Naive B cell (primary cell): ENCODE measurements at regions not wholly inside any gene's neighbourhood (a gene's known extent, or its start where the extent isn't known, plus 50 kb on each side); places are given as distances from the start of the nearest gene placed in this dataset.
A peak's percentile ranks its signal among the peaks of the same experiment; 100 is the strongest.

Experiments used
- ATAC-seq, 2 donors: fragments of 150-1000 bp; cut with Tn5 transposase; 2 replicates each; pipeline ENCODE4 v1.10.0; 2021; ENCODE audit warnings: low read depth in 2 of 2, mild to moderate bottlenecking in 2 of 2, moderate library complexity in 2 of 2
- DNase-seq: peaks from one replicate; pipeline ENCODE4 v3.0.0; 2022
- H3K27ac Mint-ChIP-seq, 6 donors: one replicate each; pipeline ENCODE4 v1.8.0; 2020 to 2022; ENCODE audit warnings: mild to moderate bottlenecking in 6 of 6, mixed read lengths in 6 of 6, moderate library complexity in 5 of 6, inconsistent platforms in 2 of 6
- H3K27me3 Mint-ChIP-seq, 3 donors: one replicate each; pipeline ENCODE4 v1.8.0; 2021 to 2022; ENCODE audit warnings: mixed read lengths in 3 of 3, mild to moderate bottlenecking in 1 of 3
- H3K36me3 Mint-ChIP-seq, 2 donors: one replicate each; pipeline ENCODE4 v1.8.0; 2020 to 2022; ENCODE audit warnings: mixed read lengths in 2 of 2, inconsistent platforms in 1 of 2, mild to moderate bottlenecking in 1 of 2
- H3K4me1 Mint-ChIP-seq, 3 donors: one replicate each; pipeline ENCODE4 v1.8.0; 2020 to 2022; ENCODE audit warnings: mixed read lengths in 3 of 3, inconsistent platforms in 1 of 3, mild to moderate bottlenecking in 1 of 3, moderate library complexity in 1 of 3
- H3K4me3 Mint-ChIP-seq, 8 donors: one replicate each; pipeline ENCODE4 v1.8.0; 2020 to 2022; ENCODE audit warnings: mild to moderate bottlenecking in 8 of 8, mixed read lengths in 8 of 8, moderate library complexity in 8 of 8, inconsistent platforms in 2 of 8
- H3K9me3 Mint-ChIP-seq, 7 donors: one replicate each; pipeline ENCODE4 v1.8.0; 2020 to 2022; ENCODE audit warnings: mixed read lengths in 7 of 7, mild to moderate bottlenecking in 5 of 7, inconsistent platforms in 2 of 7, moderate library complexity in 1 of 7

DNA sequence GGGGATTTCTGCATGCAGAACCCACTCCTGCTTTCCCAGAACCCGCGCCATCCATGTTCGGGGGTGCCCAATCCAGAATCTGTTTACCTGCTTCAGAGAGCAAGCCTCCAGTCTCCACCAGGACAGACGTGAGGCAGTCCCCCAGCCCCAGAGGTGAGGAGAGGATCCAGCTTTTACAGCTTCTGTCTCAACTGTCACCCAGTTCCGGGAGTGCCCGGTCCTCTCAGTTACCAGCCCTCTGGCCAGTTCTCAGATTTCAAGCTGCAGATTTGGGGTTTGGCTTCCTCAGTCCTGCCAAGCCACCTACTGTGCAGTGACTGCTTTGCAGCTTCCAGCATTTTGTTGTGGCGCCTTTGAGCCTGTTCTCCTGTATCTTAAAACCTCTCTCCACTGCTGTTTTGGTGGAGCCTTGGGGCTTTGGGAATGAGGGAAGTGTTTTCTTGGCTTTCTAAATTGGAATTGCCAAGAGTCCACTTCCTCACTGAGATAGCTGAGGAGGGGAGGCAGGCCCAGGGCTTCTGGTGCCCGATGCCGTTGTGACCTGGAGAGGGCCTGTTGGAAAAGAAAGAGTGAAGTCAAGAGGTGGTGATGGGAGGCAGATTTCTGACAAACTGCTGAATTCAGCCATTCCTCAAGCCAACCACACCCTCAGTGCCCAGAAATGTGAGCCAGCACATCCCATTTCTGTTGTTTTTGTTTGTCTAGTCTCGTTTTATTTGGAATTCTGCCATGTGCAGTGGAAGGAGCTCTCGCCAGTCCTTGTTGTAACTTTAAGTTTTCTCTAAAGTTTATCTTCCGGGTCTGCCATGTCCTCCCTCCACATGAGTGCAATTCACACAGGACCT, 513.4 kb downstream of the TBC1D22A start:
- no peak for DNase-seq
- Mint-ChIP-seq H3K4me1 (no peaks in the 10 kb centered on the region), H3K27me3 (peaks cover 18 to 30% (median 27%) of the 10 kb centered on the region in 3 donors), H3K9me3 (no peaks in the 10 kb centered on the region), H3K4me3 (no peak overlapping the region), H3K27ac (peak overlapping the region in 1 of 6 donors; percentile 60), H3K36me3 (no peaks in the 10 kb centered on the region)
- ATAC-seq = no peak

DNA sequence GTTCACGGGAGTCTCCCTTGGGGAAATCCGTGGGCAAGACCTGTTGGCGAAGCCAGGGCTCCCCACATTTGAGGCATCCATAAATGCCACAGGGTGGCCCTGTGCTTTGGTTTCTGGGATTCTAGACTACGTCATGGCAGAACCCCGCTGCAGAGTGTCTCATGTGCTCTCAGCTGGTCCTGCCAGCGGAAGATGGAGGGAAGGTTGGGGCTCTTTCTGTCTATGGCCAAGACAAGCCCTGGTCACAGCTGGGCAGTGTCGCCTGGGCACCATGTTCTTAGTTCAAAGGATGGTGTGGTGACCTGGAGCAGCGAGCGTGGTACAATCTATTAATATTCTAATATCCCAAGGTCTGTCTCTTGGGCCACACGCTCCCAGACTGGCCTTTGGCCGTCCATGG, 511.7 kb downstream of the TBC1D22A start:
- H3K4me1 Mint-ChIP-seq = no peaks in the 10 kb centered on the region
- no peak overlapping the region for H3K27ac Mint-ChIP-seq
- peaks cover 13 to 30% (median 27%) of the 10 kb centered on the region in 3 donors for H3K27me3 Mint-ChIP-seq
- no peak for ATAC-seq
- DNase-seq = no peak
- no peaks in the 10 kb centered on the region for H3K9me3 Mint-ChIP-seq
- no peaks in the 10 kb centered on the region for H3K36me3 Mint-ChIP-seq
- no peak overlapping the region for H3K4me3 Mint-ChIP-seq

DNA sequence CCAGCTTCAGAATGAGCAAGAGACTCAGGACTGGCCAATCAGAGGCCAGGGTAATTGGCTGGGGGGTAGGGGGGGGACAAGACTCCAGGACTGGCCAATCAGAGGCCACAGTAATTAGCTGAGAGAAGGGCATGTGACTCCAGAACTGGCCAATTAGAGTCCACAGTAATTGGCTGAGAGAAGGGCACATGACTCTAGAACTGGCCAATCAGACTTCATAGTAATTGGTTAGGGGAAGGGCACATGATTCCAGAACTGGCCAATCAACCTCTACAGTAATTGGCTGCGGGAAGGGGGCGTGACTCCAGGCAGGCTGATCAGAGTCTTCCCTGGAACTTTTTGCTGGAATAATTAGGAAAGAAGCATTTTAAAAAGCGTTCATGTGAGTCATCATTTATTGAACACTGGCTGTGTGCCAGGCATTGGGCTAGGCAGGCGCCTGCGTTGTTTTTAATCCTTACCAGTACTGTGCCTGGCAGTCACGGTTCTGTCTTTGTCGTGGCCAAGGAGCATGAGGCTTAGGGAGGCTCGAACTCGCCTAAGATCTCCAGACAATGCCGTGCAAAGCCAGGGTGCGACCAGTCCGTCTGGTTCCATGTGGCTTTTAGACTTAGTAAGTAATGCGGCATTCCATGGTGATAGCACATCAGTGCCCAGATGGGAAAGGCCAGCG, 508.1 kb downstream of the TBC1D22A start:
- ATAC-seq = no peak
- H3K27me3 Mint-ChIP-seq = peaks cover 0 to 21% (median 8%) of the 10 kb centered on the region in 3 donors
- H3K36me3 Mint-ChIP-seq = no peaks in the 10 kb centered on the region
- no peak overlapping the region for H3K4me3 Mint-ChIP-seq
- H3K9me3 Mint-ChIP-seq = peaks cover 0 to 5% (median 0%) of the 10 kb centered on the region in 7 donors
- no peaks in the 10 kb centered on the region for H3K4me1 Mint-ChIP-seq
- no peak overlapping the region for H3K27ac Mint-ChIP-seq
- no peak for DNase-seq

DNA sequence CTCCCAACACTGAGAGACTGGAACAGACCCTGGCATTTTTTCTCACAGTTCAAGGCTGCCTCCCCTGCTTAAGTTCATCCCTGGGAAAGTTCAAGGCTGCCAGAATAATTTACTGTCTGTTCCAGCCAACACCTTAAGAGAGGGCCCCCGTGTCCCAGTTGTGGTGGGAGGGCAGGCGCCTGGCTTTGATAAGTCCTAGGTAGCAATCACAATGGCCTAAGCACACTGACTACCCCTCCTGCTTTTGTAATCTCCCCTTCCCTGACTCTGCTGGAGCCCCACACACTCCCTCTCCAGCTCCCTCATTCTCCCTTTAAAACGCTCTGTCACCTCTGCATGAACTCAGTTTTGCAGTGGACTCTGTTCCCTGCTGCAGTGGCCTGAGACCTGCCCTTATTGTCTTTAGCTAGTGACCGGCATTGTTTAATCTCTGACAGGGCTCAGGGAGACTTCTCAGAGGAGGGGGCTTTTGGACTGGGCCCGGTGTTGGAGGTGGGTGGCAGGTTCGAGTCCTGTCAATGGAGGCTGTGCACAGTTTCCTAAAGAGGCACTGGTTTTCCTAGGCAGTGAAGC, 507.2 kb downstream of the TBC1D22A start:
- Mint-ChIP-seq H3K36me3 (no peaks in the 10 kb centered on the region), H3K27me3 (peaks cover 0 to 20% (median 2%) of the 10 kb centered on the region in 3 donors), H3K27ac (no peak overlapping the region), H3K4me3 (no peak overlapping the region), H3K9me3 (peaks cover 0 to 5% (median 0%) of the 10 kb centered on the region in 7 donors), H3K4me1 (no peaks in the 10 kb centered on the region)
- DNase-seq (no peak), ATAC-seq (no peak)

DNA sequence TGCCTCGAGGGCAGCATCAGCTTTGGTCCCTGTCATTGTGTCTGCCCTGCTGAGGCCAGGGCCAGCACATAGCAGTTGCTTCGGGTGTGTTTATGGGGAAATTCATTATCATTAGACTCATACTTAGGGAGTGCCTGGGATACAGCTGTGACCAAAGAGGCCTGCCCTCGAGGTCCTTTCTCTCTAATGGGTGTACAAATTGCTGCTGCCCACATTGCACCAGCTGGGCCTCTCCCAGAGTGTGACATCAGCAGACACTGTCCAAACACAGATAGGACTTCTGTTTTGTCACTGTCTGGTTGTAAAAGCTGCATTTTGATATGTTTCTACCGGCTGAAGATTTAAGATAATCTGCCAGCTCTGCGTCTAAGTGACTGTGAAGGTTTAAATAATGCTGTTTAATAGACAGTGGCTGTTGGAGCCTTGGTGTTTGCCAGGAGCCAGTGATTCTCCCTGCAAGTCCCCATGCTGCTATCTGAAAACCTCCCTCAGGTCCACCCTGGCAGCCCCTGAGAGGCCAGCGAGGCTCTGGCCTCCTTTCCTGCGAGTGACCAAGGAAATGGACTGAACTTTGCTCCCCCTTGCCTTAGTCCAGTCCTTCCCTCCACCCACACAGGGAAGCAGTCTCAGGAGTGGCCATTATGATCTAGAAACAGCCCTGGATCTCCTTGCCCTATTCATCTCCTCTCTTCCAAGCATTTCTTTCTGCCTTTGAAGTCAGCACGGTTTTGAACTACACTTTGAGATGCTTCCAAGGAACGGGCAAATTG, 505.2 kb downstream of the TBC1D22A start:
- DNase-seq = no peak
- ATAC-seq = no peak
- Mint-ChIP-seq H3K4me3 (no peak overlapping the region), H3K27me3 (peaks cover 0 to 29% (median 0%) of the 10 kb centered on the region in 3 donors), H3K4me1 (no peaks in the 10 kb centered on the region), H3K9me3 (peaks cover 0 to 5% (median 0%) of the 10 kb centered on the region in 7 donors), H3K36me3 (no peaks in the 10 kb centered on the region), H3K27ac (no peak overlapping the region)

DNA sequence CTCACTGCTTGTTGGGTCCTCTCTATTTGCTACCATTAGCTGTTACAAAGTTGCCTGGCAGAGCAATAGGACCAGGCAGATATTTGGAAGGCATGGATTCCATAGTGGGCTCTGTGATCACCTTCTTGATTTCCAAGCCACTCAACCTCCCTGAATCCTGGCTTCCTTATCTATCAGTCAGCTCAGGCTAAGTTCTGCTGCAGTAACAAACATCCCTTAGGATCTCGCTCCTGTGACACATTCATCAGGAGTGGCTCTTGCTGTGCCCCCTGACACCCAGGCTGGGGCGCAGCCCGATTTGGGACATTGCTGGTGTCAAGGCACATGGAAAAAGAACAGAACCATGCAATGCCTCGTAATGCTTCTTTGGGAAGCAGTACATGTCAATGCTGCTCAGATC, 503.9 kb downstream of the TBC1D22A start:
- Mint-ChIP-seq H3K36me3 (no peaks in the 10 kb centered on the region), H3K4me3 (no peak overlapping the region), H3K27me3 (peaks cover 0 to 29% (median 2%) of the 10 kb centered on the region in 3 donors), H3K9me3 (peaks cover 0 to 5% (median 0%) of the 10 kb centered on the region in 7 donors), H3K4me1 (no peaks in the 10 kb centered on the region), H3K27ac (no peak overlapping the region)
- ATAC-seq (no peak), DNase-seq (no peak)

DNA sequence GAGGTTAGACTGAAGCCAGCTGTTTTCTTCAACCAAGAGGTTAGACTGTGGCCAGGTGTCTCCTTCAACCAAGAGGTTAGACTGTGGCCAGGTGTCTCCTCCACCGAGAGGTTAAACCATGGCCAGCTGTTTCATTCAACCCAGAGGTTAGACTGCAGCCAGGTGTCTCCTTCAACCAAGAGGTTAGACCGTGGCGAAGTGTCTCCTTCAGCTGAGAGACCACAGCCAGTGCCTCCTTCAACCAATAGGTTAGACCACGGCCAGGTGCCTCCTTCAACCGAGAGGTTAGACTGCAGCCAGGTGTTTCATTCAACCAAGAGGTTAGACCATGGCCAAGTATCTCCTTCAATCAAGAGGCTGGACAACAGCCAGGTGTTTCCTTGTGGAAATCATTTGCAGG, 498.1 kb downstream of the TBC1D22A start:
- Mint-ChIP-seq H3K27me3 (peaks cover 16 to 40% (median 32%) of the 10 kb centered on the region in 3 donors), H3K9me3 (peaks cover 0 to 8% (median 3%) of the 10 kb centered on the region in 7 donors), H3K27ac (no peak overlapping the region), H3K4me1 (peaks cover 0 to 3% (median 0%) of the 10 kb centered on the region in 3 donors), H3K4me3 (no peak overlapping the region), H3K36me3 (no peaks in the 10 kb centered on the region)
- no peak for DNase-seq
- ATAC-seq = no peak

DNA sequence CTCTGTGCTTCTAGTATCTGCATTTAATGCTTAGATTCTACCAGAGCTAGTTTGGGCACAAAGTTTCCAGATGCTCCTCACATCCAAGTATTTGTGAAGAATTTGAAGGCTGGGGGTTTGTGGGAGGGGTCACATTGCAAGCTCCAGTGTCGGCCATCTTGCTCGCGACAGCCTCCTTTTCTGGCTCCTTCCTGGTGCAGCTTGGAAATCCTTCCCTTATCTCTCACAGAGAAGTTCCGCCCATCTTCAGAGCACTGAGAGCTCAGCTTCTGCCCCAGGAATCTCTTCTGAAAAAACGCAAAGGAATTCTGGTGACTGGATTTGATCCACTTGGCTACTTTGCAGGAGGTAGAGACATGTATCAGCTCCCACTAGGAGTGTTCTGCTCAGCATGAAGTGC, 497.5 kb downstream of the TBC1D22A start:
- Mint-ChIP-seq H3K27ac (no peak overlapping the region), H3K4me3 (no peak overlapping the region), H3K36me3 (no peaks in the 10 kb centered on the region), H3K4me1 (peaks cover 0 to 3% (median 0%) of the 10 kb centered on the region in 3 donors), H3K27me3 (peaks cover 16 to 37% (median 32%) of the 10 kb centered on the region in 3 donors), H3K9me3 (peaks cover 0 to 8% (median 3%) of the 10 kb centered on the region in 7 donors)
- ATAC-seq (no peak), DNase-seq (no peak)

DNA sequence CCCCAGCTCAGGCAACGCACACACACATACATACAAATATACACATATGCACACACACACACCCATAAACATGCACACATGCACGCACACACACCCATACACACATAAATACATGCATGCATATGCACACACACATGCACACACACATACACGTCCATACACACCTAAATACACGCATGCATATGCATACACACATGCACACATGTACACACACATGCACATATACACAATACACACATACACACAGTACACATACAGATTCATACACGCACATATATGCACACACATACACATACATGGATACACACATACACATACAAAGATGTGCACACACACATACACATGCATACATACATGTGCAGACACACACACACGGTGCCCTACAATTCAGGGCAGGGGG, 496.6 kb downstream of the TBC1D22A start:
- H3K27me3 Mint-ChIP-seq = peaks cover 16 to 32% (median 32%) of the 10 kb centered on the region in 3 donors
- H3K4me3 Mint-ChIP-seq = no peak overlapping the region
- no peak overlapping the region for H3K27ac Mint-ChIP-seq
- no peaks in the 10 kb centered on the region for H3K36me3 Mint-ChIP-seq
- DNase-seq (no peak), ATAC-seq (no peak)
- peaks cover 0 to 3% (median 0%) of the 10 kb centered on the region in 3 donors for H3K4me1 Mint-ChIP-seq
- H3K9me3 Mint-ChIP-seq = peaks cover 0 to 8% (median 3%) of the 10 kb centered on the region in 7 donors

DNA sequence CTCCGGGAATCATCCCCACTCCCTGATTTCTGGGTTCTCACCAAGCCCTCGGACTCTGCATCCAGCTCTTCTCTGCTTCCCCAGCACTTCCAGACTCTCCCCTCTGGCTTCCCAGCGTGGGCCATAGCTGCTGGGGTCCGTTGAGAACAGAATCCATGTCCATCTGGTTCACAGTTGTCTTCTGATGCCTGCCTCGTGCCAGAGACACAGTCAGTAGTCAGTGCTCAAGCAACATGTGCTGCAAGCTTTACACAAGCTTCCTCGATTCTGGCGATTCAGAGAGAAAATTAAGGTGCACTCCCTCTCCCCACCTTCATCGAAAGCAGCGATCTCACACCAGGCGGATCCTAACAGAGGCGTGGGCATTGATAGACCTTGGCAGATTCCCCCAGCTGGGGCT, 495.5 kb downstream of the TBC1D22A start:
- DNase-seq (no peak), ATAC-seq (no peak)
- Mint-ChIP-seq H3K4me3 (peak overlapping the region in 1 of 8 donors; percentile 57), H3K4me1 (peaks cover 0 to 3% (median 0%) of the 10 kb centered on the region in 3 donors), H3K27ac (no peak overlapping the region), H3K27me3 (peaks cover 16 to 32% (median 25%) of the 10 kb centered on the region in 3 donors), H3K9me3 (peaks cover 0 to 8% (median 3%) of the 10 kb centered on the region in 7 donors), H3K36me3 (no peaks in the 10 kb centered on the region)

DNA sequence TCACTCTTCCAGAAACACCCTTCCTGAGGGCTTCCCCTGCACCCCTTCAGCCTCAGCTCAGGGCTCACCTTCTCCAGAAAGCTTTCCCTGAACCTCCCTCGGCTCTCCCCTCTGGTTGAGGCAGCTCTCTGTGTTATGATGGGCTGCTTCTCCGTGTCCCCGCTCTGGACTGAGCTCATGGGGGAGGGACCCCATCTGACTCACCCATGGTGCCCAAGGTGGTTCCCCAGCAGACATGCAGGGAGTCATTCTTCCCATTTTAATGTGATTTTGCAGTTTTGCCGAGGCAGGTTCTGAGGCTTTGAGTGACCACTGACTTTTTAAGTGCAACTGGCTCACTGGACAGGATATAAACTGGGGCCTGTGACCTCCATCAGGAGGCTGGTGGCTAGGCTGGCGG, 495.1 kb downstream of the TBC1D22A start:
- H3K27me3 Mint-ChIP-seq = peaks cover 16 to 32% (median 25%) of the 10 kb centered on the region in 3 donors
- H3K36me3 Mint-ChIP-seq = no peaks in the 10 kb centered on the region
- peaks cover 0 to 8% (median 3%) of the 10 kb centered on the region in 7 donors for H3K9me3 Mint-ChIP-seq
- no peak for ATAC-seq
- no peak for DNase-seq
- peaks cover 0 to 3% (median 0%) of the 10 kb centered on the region in 3 donors for H3K4me1 Mint-ChIP-seq
- no peak overlapping the region for H3K27ac Mint-ChIP-seq
- H3K4me3 Mint-ChIP-seq = peak overlapping the region in 1 of 8 donors; percentile 21

DNA sequence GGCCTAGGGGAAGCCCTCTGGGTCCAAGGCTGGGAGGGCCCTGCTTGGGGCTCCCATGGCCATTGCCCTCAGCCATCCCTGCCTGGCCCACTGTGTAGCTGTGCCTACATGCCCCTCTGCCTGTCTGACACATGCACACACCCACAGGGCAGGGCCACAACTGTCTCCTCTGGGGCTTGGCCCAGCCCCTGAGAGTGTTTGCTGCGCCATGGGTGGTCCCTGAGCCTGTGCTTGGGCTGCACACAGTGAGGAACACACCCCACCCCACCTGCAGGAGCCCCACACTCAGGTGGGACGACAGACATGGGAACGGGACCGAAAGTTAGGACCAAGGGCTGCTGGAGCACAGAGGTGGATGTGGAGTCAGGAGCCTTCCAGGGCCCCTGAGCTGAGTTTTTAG, 489.5 kb downstream of the TBC1D22A start:
- Mint-ChIP-seq H3K9me3 (peaks cover 0 to 5% (median 2%) of the 10 kb centered on the region in 7 donors), H3K36me3 (peaks cover 0 to 3% of the 10 kb centered on the region in 2 donors)
- no peak for DNase-seq

More for the DNA sequence above, 489.5 kb downstream of the TBC1D22A start:
- Mint-ChIP-seq H3K4me3 (no peak overlapping the region), H3K27ac (no peak overlapping the region), H3K27me3 (peaks cover 9 to 38% (median 18%) of the 10 kb centered on the region in 3 donors), H3K4me1 (no peaks in the 10 kb centered on the region)
- ATAC-seq = no peak
